SK-N-SH (cell line): ENCODE measurements at regions not wholly inside any gene's neighbourhood (a gene's known extent, or its start where the extent isn't known, plus 50 kb on each side); places are given as distances from the start of the nearest gene placed in this dataset.

Experiments used
- CTCF ChIA-PET: fragments of 300-600, 350-600 bp; formaldehyde crosslinking; extraction: SDS; loops from one replicate; lab custom pipeline; 2021; lab: Yijun Ruan, JAX
- POLR2A ChIA-PET: fragments of 350-600 bp; sonication (Branson Sonifier 250); formaldehyde crosslinking; extraction: SDS; loops from one replicate; lab custom pipeline; 2020; ENCODE audit warnings: antibody characterized with exemption, inconsistent platforms; lab: Yijun Ruan, JAX
- DNase-seq: peaks from one replicate; pipeline ENCODE4 v3.0.0; 2012
- H2AFZ ChIP-seq: fragments of 200-600 bp; sonication (generic); 2 replicates; pipeline ENCODE4 v1.8.1; 2016; ENCODE audit warnings: antibody characterized with exemption, mild to moderate bottlenecking, low read depth
- H3F3A ChIP-seq: fragments of 200-600 bp; sonication (generic); replicated peaks from 2 replicates; pipeline ENCODE3; 2016; ENCODE audit warnings: antibody characterized with exemption, mild to moderate bottlenecking; ENCODE audit not compliant: insufficient read depth
- H3K27ac ChIP-seq, 2 experiments: fragments of 200-500 bp in 1 of 2; fragments of 200-600 bp in 1 of 2; sonication (Bioruptor generic) in 1 of 2; sonication (generic), shearing (Covaris generic) in 1 of 2; 2 replicates each; pipeline versions ENCODE4 v1.5.1 to v1.6.1; 2014 to 2016; ENCODE audit warnings: low read depth in 2 of 2, inconsistent platforms in 1 of 2, low read length in 1 of 2, mild to moderate bottlenecking in 1 of 2, mixed read lengths in 1 of 2
- H3K27me3 ChIP-seq: fragments of 200-600 bp; sonication (generic), shearing (Covaris generic); 2 replicates; pipeline ENCODE4 v1.6.1; 2016; ENCODE audit warnings: mixed run types; ENCODE audit not compliant: insufficient read depth
- H3K36me3 ChIP-seq, 2 experiments: fragments of 200-500 bp in 1 of 2; fragments of 200-600 bp in 1 of 2; sonication (Bioruptor generic) in 1 of 2; sonication (generic) in 1 of 2; replicated peaks in 1 of 2; 2 replicates each; pipeline versions ENCODE3 to v1.5.1; 2014 to 2016; ENCODE audit warnings: low read length in 1 of 2, mild to moderate bottlenecking in 1 of 2; ENCODE audit not compliant: insufficient read depth in 2 of 2, control insufficient read depth in 1 of 2
- H3K4me1 ChIP-seq, 2 experiments: fragments of 200-500 bp in 1 of 2; fragments of 200-600 bp in 1 of 2; sonication (Bioruptor generic) in 1 of 2; sonication (generic), shearing (Covaris generic) in 1 of 2; 2 replicates each; pipeline versions ENCODE4 v1.5.1 to v1.6.1; 2014 to 2016; ENCODE audit warnings: low read depth in 1 of 2, low read length in 1 of 2, mixed run types in 1 of 2; ENCODE audit not compliant: insufficient read depth in 2 of 2, control insufficient read depth in 1 of 2
- H3K4me2 ChIP-seq: fragments of 200-600 bp; sonication (generic), shearing (Covaris generic); 2 replicates; pipeline ENCODE4 v1.6.1; 2017; ENCODE audit warnings: mixed run types
- H3K4me3 ChIP-seq, 2 experiments: fragments of 200-500 bp in 1 of 2; fragments of 200-600 bp in 1 of 2; sonication (Bioruptor generic) in 1 of 2; sonication (generic), shearing (Covaris generic) in 1 of 2; 2 replicates each; pipeline versions ENCODE4 v1.5.1 to v1.8.1; 2014 to 2016; ENCODE audit warnings: low read depth in 2 of 2, inconsistent platforms in 1 of 2, low read length in 1 of 2, mild to moderate bottlenecking in 1 of 2, mixed read lengths in 1 of 2, moderate library complexity in 1 of 2
- H3K79me2 ChIP-seq: fragments of 200-600 bp; sonication (generic); 2 replicates; pipeline ENCODE4 v1.8.1; 2017; ENCODE audit warnings: mild to moderate bottlenecking; ENCODE audit not compliant: insufficient read depth
- H3K9ac ChIP-seq: fragments of 200-600 bp; sonication (generic); 2 replicates; pipeline ENCODE4 v1.6.1; 2017; ENCODE audit warnings: mixed run types
- H3K9me2 ChIP-seq: fragments of 200-600 bp; sonication (generic); 2 replicates; pipeline ENCODE4 v1.6.1; 2017; ENCODE audit warnings: mixed run types
- H3K9me3 ChIP-seq: fragments of 200-600 bp; sonication (generic); 2 replicates; pipeline ENCODE4 v1.6.1; 2017; ENCODE audit warnings: mixed run types, mild to moderate bottlenecking, moderate library complexity
- H4K20me1 ChIP-seq: fragments of 200-600 bp; sonication (generic); 2 replicates; pipeline ENCODE4 v1.6.1; 2017; ENCODE audit warnings: mild to moderate bottlenecking, mixed run types; ENCODE audit not compliant: insufficient read depth
- CHD2 ChIP-seq: fragments of 150-350 bp; IDR thresholded peaks from 2 replicates; pipeline ENCODE4 v1.6.1; 2018; ENCODE audit warnings: low read length; ENCODE audit not compliant: partially characterized antibody
- ELF1 ChIP-seq: IDR thresholded peaks from 2 replicates; pipeline ENCODE4 v1.4.0; 2012
- FOSL2 ChIP-seq: IDR thresholded peaks from 2 replicates; pipeline ENCODE4 v1.4.0; 2012; ENCODE audit warnings: low read depth, mild to moderate bottlenecking, moderate library complexity, borderline replicate concordance
- IRF3 ChIP-seq: fragments of 150-350 bp; IDR thresholded peaks from 2 replicates; pipeline ENCODE4 v1.6.1; 2016; ENCODE audit warnings: mild to moderate bottlenecking, low read depth, low read length
- JUND ChIP-seq: IDR thresholded peaks from 2 replicates; pipeline ENCODE4 v1.4.0; 2012
- MAX ChIP-seq: IDR thresholded peaks from 2 replicates; pipeline ENCODE4 v1.4.0; 2012; ENCODE audit warnings: low read depth
- PBX3 ChIP-seq: IDR thresholded peaks from 2 replicates; pipeline ENCODE4; 2012
- REST ChIP-seq: IDR thresholded peaks from 2 replicates; pipeline ENCODE4 v1.6.1; 2012; ENCODE audit warnings: mild to moderate bottlenecking, low read depth, low read length, moderate library complexity
- RFX5 ChIP-seq: IDR thresholded peaks from 2 replicates; pipeline ENCODE4 v1.6.1; 2012; ENCODE audit warnings: mild to moderate bottlenecking, improper control_type of control experiment, low read length
- TEAD4 ChIP-seq: IDR thresholded peaks from 2 replicates; pipeline ENCODE4 v1.4.0; 2012; ENCODE audit warnings: mild to moderate bottlenecking, borderline replicate concordance; ENCODE audit not compliant: insufficient read depth
- USF1 ChIP-seq: IDR thresholded peaks from 2 replicates; pipeline ENCODE4 v1.4.0; 2012; ENCODE audit warnings: low read depth, borderline replicate concordance
- WGBS: methylation state at CpG from one replicate; pipeline ENCODE4 v1.1.6; 2017; ENCODE audit warnings: low lambda C conversion rate; 5-methylcytosine and 5-hydroxymethylcytosine counted together

GRCh38 chr9:96156171-96156974 lies 145.6 kb downstream of the HSD17B3 start:
- Histone ChIP-seq H3K9me2 (no peaks in the 10 kb centered on the region), H4K20me1 (no peaks in the 10 kb centered on the region), H3K9ac (no peak overlapping the region), H3F3A (no peaks in the 10 kb centered on the region), H3K27me3 (no peaks in the 10 kb centered on the region), H3K27ac (no peak overlapping the region), H2AFZ (no peak overlapping the region), H3K4me1 (no peaks in the 10 kb centered on the region), H3K79me2 (no peaks in the 10 kb centered on the region), H3K4me3 (no peak overlapping the region), H3K4me2 (no peak overlapping the region), H3K9me3 (no peaks in the 10 kb centered on the region), H3K36me3 (no peaks in the 10 kb centered on the region)
- no peak for TF ChIP-seq ELF1
- TF ChIP-seq REST, result no peak
- TF ChIP-seq JUND, result no peak
- TF ChIP-seq MAX, result no peak
- ChIA-PET CTCF (interaction anchor here (0.8 kb wide), 1 partner anchor 76 kb away, joined by 3 read pairs; no protein-coding TSS in a partner anchor), POLR2A (no interaction called here)
- WGBS, result 60% methylated on average over 8 of the region's 10 CpGs
- no peak for DNase-seq

DNA sequence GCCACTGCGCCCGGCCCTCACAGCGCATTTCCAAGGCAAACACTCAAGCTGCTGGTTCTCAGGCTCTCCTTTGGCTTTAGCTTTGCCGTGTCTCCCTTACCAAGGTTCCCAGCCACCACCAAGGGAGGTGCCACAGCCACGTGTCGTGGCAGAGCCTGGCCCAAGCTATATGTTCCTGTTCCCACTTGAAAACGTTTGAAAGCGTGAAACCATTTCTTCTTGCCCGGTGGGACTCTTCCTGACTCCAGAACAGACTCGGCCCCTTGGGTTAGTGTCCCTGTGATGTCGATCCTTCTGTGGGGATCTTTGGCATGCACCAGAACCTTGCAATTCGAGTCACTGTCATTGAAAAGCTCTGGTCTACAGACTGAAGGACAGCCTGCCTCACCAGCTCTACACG lies 147.9 kb downstream of the HSD17B3 start:
- 58% methylated on average over 12 of the region's 13 CpGs for WGBS
- no peaks in the 10 kb centered on the region for H3K9me2 ChIP-seq
- H3K27me3 ChIP-seq, result no peaks in the 10 kb centered on the region
- POLR2A ChIA-PET, result no interaction called here
- H3K36me3 ChIP-seq, result no peaks in the 10 kb centered on the region
- H3K4me3 ChIP-seq, result no peak overlapping the region
- H4K20me1 ChIP-seq, result no peaks in the 10 kb centered on the region
- no peak overlapping the region for H3K4me2 ChIP-seq
- H2AFZ ChIP-seq, result no peak overlapping the region
- no peaks in the 10 kb centered on the region for H3K4me1 ChIP-seq
- H3K27ac ChIP-seq, result no peak overlapping the region
- no peak overlapping the region for H3K9ac ChIP-seq
- CTCF ChIA-PET, result interaction anchor here (0.6 kb wide), 1 partner anchor 515 kb away, joined by 3 read pairs; no protein-coding TSS in a partner anchor
- TF ChIP-seq FOSL2 (no peak), TEAD4 (no peak), PBX3 (no peak), RFX5 (no peak), USF1 (no peak), IRF3 (no peak), CHD2 (no peak)
- H3K9me3 ChIP-seq, result no peaks in the 10 kb centered on the region
- no peaks in the 10 kb centered on the region for H3K79me2 ChIP-seq
- DNase-seq, result no peak
- no peaks in the 10 kb centered on the region for H3F3A ChIP-seq
